Retinal pigment epithelial cell (primary cell): ENCODE measurements at regions not wholly inside any gene's neighbourhood (a gene's known extent, or its start where the extent isn't known, plus 50 kb on each side); places are given as distances from the start of the nearest gene placed in this dataset.

ENCODE experiments used
- DNase-seq: peaks from one replicate; pipeline ENCODE4 v3.0.0-alpha.2; 2010; ENCODE audit warnings: low read depth
- H3K4me3 ChIP-seq: 2 replicates; pipeline ENCODE4 v1.5.1; 2011; ENCODE audit warnings: mild to moderate bottlenecking, low read length, control low read depth, moderate library complexity
- TF ChIP-seq, protein P1 (sequence below): conservative IDR thresholded peaks from 2 replicates; pipeline ENCODE4 v1.5.1; 2011; ENCODE audit warnings: low read depth, low read length, control low read depth, inconsistent platforms

DNA sequence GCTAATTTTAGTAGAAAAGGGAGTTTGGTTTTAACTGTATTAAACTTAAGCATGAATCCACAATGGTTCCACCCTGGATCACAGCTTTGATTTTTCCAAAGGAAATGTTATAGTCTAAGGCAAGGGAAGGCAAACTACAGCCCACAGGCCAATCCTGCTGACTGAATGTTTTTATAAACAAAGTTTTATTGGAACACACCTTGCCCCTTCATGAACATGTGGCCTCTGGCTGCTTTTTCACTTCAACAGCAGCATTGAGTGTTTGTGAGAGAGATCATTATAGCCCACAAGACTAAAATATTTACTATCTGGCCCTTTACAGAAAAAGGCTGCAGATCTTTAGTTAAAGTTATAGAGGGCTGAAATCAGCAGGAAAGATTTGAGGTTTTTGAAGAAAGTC is 198.7 kb downstream of the IRS2 start:
- DNase-seq = no peak
- TF ChIP-seq, protein P1, sequence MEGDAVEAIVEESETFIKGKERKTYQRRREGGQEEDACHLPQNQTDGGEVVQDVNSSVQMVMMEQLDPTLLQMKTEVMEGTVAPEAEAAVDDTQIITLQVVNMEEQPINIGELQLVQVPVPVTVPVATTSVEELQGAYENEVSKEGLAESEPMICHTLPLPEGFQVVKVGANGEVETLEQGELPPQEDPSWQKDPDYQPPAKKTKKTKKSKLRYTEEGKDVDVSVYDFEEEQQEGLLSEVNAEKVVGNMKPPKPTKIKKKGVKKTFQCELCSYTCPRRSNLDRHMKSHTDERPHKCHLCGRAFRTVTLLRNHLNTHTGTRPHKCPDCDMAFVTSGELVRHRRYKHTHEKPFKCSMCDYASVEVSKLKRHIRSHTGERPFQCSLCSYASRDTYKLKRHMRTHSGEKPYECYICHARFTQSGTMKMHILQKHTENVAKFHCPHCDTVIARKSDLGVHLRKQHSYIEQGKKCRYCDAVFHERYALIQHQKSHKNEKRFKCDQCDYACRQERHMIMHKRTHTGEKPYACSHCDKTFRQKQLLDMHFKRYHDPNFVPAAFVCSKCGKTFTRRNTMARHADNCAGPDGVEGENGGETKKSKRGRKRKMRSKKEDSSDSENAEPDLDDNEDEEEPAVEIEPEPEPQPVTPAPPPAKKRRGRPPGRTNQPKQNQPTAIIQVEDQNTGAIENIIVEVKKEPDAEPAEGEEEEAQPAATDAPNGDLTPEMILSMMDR = no peak
- no peak overlapping the region for H3K4me3 ChIP-seq

DNA sequence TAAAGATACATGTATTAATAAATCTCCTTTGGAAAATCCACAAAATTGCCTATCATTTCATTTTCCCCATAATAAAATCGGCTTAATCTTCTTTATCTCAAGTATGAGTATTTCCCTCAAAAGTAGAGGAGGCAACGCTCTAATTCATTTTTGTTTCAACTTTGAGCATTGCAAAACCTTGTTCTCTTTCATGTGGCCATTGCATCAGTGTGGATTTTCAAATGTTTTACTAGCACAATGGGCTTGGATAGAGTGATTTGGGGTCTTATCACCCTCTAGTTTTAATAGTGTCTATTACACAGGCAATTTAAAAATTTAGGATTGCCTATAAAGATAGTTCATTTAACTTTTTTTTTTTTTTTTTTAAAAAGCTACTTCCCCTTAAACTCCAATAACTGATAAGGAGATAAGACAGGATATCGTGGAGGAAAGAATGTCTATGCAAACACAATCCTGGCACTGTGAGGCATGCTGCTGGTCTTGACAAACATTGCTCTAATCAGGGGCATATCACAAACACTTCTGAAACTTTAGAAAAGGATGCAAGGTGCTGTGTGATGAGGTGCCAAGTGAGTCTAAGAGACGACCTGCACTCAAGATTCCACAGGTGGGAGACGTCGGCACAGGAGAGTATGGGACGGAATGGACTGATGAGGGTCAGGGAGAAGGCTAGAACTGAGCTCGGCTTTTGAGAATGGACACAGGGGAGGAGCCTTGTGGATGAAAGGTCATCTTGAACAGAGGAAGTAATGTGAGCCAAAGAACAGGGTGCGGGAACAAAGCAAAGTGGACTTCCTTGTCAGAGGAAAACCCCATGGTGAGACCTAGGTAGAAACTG is 199.7 kb downstream of the IRS2 start:
- no peak overlapping the region for H3K4me3 ChIP-seq
- DNase-seq = no peak
- TF ChIP-seq, protein P1 = no peak

DNA sequence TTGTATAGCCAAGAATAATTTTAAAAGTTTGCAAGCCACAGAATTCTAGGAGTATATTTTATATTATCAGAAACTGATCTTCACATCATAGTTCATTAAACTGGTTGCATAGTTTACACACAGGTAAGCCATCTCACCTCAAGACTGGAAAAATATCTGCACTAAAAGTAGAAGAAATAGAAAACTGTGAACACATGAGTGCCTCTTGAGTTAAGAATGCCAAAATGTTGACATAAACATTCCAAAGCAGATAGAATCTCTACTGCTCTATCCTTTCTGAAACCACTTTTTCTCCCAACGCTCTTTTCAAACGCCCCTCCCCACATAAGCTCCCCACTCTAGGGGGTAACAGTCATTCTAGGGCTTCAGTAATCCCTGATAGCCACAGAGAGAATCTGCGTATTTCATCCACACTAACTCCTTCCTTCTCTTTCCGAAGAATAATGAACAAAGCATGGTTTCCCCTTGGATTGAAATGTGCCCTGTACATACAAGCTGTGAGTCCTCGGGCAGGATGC is 201.5 kb downstream of the IRS2 start:
- TF ChIP-seq, protein P1 = no peak
- H3K4me3 ChIP-seq = no peak overlapping the region
- DNase-seq = no peak

DNA sequence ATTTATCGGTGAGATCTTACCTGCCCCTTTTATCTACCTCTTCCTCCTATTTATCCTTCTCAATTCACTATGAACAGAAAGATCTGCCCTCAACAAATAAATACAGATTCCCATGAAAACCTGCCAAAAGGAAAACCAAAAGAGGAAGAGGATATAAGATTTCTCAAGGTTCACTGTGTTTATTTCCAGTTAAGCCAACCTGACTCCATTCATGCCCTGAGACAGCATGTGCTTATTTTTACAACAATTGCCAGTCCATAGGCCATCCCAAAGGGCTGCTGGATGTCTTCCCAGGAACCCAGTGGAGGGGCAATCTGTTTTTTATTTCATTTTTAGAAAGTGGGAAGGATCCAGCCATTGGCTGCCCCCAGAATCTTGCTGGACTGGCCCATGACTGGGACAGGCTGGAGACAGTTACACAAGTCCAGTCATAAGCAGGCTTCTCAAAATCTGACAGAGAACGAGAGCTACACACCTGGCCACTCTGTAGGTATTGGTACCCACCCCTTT is 209.1 kb downstream of the IRS2 start:
- no peak overlapping the region for H3K4me3 ChIP-seq
- TF ChIP-seq, protein P1 = no peak
- no peak for DNase-seq

DNA sequence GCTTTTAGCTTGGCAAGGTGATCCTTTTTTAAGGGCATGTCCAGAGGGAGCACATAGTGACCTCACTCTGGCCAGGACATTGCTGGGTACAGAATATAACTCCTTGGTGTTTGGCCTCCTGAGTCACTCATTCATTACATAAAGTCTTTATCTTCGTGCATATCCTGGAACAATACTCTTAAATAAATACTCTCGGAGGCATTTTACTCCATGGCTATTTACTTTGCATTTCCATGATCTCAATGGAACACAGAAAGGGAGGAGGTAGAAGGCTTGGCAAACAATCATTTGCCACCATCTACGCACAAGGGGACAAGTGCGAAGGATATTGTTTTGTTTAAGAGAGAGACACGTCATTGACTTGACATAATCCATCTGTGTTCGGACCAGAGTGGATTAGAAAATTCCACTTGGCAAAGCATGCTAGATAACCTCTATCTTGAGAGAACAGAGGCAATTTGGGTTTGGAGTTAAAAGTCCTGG is 210.0 kb downstream of the IRS2 start:
- no peak overlapping the region for H3K4me3 ChIP-seq
- TF ChIP-seq, protein P1 = no peak
- DNase-seq = no peak

DNA sequence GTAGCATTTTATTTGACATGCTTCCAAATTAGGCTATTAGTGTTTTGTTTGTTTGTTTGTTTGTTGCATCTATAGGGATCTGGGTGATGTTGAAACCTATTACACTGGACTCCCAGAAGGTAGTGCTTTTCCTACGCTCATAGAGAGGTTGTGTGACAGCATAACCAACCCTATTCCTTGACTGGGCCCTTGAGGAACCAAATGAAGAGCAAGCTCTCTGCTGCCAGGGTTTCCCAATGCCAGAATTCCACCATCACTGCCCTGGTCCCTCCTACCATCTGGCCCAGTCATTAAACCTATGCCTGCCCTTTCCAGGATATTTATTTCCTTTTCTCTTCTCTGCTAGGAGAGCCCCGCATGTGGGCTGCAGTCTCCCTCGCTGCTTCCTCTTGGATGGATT is 210.6 kb downstream of the IRS2 start:
- DNase-seq = no peak
- H3K4me3 ChIP-seq = no peak overlapping the region
- TF ChIP-seq, protein P1 = no peak

DNA sequence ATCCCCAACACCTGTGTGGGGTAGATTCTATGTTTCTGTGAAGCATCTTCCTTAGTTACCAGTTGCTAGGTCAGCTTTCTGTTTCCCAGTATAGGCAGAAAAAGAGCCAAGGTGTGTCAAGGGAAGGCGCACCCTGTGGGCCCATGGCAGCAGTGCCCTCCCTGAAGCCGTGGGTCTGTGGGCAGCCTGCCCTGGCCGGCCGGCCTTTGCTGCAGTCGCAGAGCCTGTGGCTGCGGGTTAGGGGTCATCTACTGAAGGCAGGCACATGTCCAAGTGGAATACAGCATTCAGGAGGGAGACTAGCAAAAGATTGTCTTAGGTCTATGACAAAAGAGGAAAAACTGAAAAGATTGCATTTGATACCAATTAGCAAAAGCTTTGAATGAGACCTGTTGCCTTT is 214.0 kb downstream of the IRS2 start:
- TF ChIP-seq, protein P1 = no peak

More for the DNA sequence above, 214.0 kb downstream of the IRS2 start:
- DNase-seq = no peak
- H3K4me3 ChIP-seq = no peak overlapping the region
